ENCODE measurements at regions not wholly inside any gene's neighbourhood (a gene's known extent, or its start where the extent isn't known, plus 50 kb on each side); places are given as distances from the start of the nearest gene placed in this dataset.

DNA sequence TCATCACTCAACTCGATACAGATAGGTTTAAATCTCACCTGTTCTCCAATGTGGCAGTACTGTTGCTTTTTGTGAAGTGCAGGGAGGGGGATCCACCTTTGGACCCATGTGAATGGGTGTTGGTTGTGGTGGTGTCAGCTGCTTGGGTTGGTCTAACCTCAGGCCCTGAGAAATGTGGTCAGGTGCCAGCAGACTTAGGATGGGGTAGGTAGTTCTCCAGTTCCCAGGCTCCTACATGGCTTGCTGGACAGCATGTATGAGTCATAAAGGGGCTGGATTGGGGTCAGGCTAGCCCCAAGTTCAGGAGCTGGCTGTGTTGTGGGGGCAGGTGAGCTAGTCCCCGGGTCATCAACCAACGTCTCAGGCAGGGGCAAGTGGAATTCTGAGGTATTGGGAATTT is 472.6 kb upstream of the CNTNAP2 start:
- TF ChIP-seq, protein P1, sequence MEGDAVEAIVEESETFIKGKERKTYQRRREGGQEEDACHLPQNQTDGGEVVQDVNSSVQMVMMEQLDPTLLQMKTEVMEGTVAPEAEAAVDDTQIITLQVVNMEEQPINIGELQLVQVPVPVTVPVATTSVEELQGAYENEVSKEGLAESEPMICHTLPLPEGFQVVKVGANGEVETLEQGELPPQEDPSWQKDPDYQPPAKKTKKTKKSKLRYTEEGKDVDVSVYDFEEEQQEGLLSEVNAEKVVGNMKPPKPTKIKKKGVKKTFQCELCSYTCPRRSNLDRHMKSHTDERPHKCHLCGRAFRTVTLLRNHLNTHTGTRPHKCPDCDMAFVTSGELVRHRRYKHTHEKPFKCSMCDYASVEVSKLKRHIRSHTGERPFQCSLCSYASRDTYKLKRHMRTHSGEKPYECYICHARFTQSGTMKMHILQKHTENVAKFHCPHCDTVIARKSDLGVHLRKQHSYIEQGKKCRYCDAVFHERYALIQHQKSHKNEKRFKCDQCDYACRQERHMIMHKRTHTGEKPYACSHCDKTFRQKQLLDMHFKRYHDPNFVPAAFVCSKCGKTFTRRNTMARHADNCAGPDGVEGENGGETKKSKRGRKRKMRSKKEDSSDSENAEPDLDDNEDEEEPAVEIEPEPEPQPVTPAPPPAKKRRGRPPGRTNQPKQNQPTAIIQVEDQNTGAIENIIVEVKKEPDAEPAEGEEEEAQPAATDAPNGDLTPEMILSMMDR (IDR thresholded peaks at IDR 0.05; ENCODE audit: insufficient read depth, low read length, poor library complexity, severe bottlenecking), result no peak
- no peak for TF ChIP-seq EZH2phosphoT487 (conservative IDR thresholded peaks at IDR 0.05; ENCODE audit: low read length)

Measured in SU-DHL-6 (cell line).